ENCODE measurements at regions not wholly inside any gene's neighbourhood (a gene's known extent, or its start where the extent isn't known, plus 50 kb on each side); places are given as distances from the start of the nearest gene placed in this dataset.

GRCh38 chr10:83572036-83572435 lies 567.3 kb upstream of the GHITM start (continued):
- no peak for TF ChIP-seq TAF1 (IDR thresholded peaks at IDR 0.05; ENCODE audit: low read depth, low read length)
- no peak for TF ChIP-seq CHD7 (IDR thresholded peaks at IDR 0.05; ENCODE audit: insufficient replicate concordance, low read length)
- TF ChIP-seq EZH2 (IDR thresholded peaks at IDR 0.05; ENCODE audit: low read depth, low read length, severe bottlenecking), result no peak
- no peak for TF ChIP-seq MAX (IDR thresholded peaks at IDR 0.05)
- no peak for TF ChIP-seq POLR2AphosphoS5 (IDR thresholded peaks at IDR 0.05; ENCODE audit: low read depth, low read length)
- TF ChIP-seq ATF2 (IDR thresholded peaks at IDR 0.05; ENCODE audit: low read length), result no peak
- TF ChIP-seq KDM5A (IDR thresholded peaks at IDR 0.05; ENCODE audit: low read length), result no peak
